ENCODE measurements at regions not wholly inside any gene's neighbourhood (a gene's known extent, or its start where the extent isn't known, plus 50 kb on each side); places are given as distances from the start of the nearest gene placed in this dataset.
A peak's percentile ranks its signal among the peaks of the same experiment; 100 is the strongest.

GRCh38 chr4:112817933-112818593 lies 181.1 kb downstream of the LARP7 start:
- WGBS, 2 experiments (ENCODE audit: extremely low coverage in 2 of 2, insufficient read length in 1 of 2) = 0% methylated on average over 3 of the region's 14 CpGs; no CpG with 5 or more reads in 1 of the 2 experiments
- intact Hi-C loops (cut with micrococcal nuclease) = no loop called here

More at GRCh38 chr4:112817933-112818593, 181.1 kb downstream of the LARP7 start:
- H3K27me3 ChIP-seq (ENCODE audit: control insufficient read depth, insufficient read depth, low read length) = no peaks in the 10 kb centered on the region
- DNase-seq = peak; percentile 81
- H2BK20ac ChIP-seq (ENCODE audit: low read depth, low read length) = no peak overlapping the region
- no peak overlapping the region for H4K8ac ChIP-seq (ENCODE audit: low read depth in 2 of 2, low read length in 2 of 2)
- H4K91ac ChIP-seq (ENCODE audit: insufficient read depth, low read depth, low read length) = no peak overlapping the region
- ATAC-seq (ENCODE audit: low read depth) = peak; percentile 92
- TF ChIP-seq MAFK (IDR thresholded peaks at IDR 0.05; ENCODE audit: low read depth, low read length) = no peak
- TF ChIP-seq POLR2A (IDR thresholded peaks at IDR 0.05; ENCODE audit: low read depth, low read length) = no peak
- peak; percentile 82 for TF ChIP-seq USF2 (IDR thresholded peaks at IDR 0.05; ENCODE audit: low read depth, low read length)
- no peak for TF ChIP-seq RCOR1 (IDR thresholded peaks at IDR 0.05; ENCODE audit: insufficient replicate concordance, low read length)
- TF ChIP-seq CTCF (conservative IDR thresholded peaks at IDR 0.05; ENCODE audit: low read depth, low read length) = no peak
- peak; percentile 52; the same call in 1 of the 2 replicates for TF ChIP-seq MXI1 (IDR thresholded peaks at IDR 0.05; ENCODE audit: borderline replicate concordance, low read depth, low read length)
- TF ChIP-seq RFX5 (IDR thresholded peaks at IDR 0.05; ENCODE audit: low read depth, low read length) = no peak
- no peak for TF ChIP-seq ELK1 (IDR thresholded peaks at IDR 0.05; ENCODE audit: borderline replicate concordance, low read depth, low read length)
- TF ChIP-seq CHD1 (IDR thresholded peaks at IDR 0.05; ENCODE audit: low read depth, low read length) = no peak
- TF ChIP-seq RAD21 (IDR thresholded peaks at IDR 0.05; ENCODE audit: low read length) = no peak
- TF ChIP-seq FOS (IDR thresholded peaks at IDR 0.05; ENCODE audit: low read depth, low read length) = 0 out of 2 replicates have a peak, but pooled peaks have one; percentile 7
- TF ChIP-seq SMC3 (IDR thresholded peaks at IDR 0.05; ENCODE audit: low read depth, low read length) = no peak
- peak; percentile 79 for TF ChIP-seq CEBPB (IDR thresholded peaks at IDR 0.05; ENCODE audit: low read depth, low read length)
- peak; percentile 59; the same call in 1 of the 2 replicates for TF ChIP-seq MAZ (IDR thresholded peaks at IDR 0.05; ENCODE audit: borderline replicate concordance, low read depth, low read length)
- H3K23ac ChIP-seq (ENCODE audit: low read depth, low read length) = no peak overlapping the region
- no peaks in the 10 kb centered on the region for H4K20me1 ChIP-seq (ENCODE audit: insufficient read depth, low read length)
- no peak overlapping the region for H3K18ac ChIP-seq (ENCODE audit: low read depth, low read length)
- H3K4me1 ChIP-seq (ENCODE audit: control insufficient read depth, insufficient read depth, low read length) = no peaks in the 10 kb centered on the region
- no peaks in the 10 kb centered on the region for H3K79me1 ChIP-seq (ENCODE audit: low read depth in 1 of 2, low read length in 2 of 2)
- no peak overlapping the region for H3K4ac ChIP-seq (ENCODE audit: low read depth, low read length)
- H2BK5ac ChIP-seq (ENCODE audit: low read depth, low read length, poor library complexity, severe bottlenecking) = no peak overlapping the region
- no peak overlapping the region for H2BK15ac ChIP-seq (ENCODE audit: low read depth, low read length)
- POLR2A ChIA-PET (ENCODE audit: unreplicated experiment) = no interaction called here
- in situ Hi-C loops (cut with MboI; ENCODE audit: low sequenced_read_pairs) = no loop called here
- no peak overlapping the region for H2BK120ac ChIP-seq (ENCODE audit: low read depth, low read length)
- no peaks in the 10 kb centered on the region for H3K9me1 ChIP-seq (ENCODE audit: insufficient read depth, low read length)
- CTCF ChIA-PET = no interaction called here
- H2AK9ac ChIP-seq (replicated peaks; ENCODE audit: low read depth, low read length, poor library complexity) = no peak overlapping the region
- no peak overlapping the region for H2AK5ac ChIP-seq (ENCODE audit: low read depth, low read length)
- no peak overlapping the region for H4K5ac ChIP-seq (ENCODE audit: low read depth, low read length)
- peak overlapping the region; percentile 48 for H3K4me2 ChIP-seq (ENCODE audit: low read depth, low read length)
- H3K36me3 ChIP-seq (ENCODE audit: control insufficient read depth, insufficient read depth, low read length) = no peaks in the 10 kb centered on the region
- no peak overlapping the region for H3K14ac ChIP-seq (replicated peaks; ENCODE audit: low read depth, low read length)
- no peak overlapping the region for H3K27ac ChIP-seq (ENCODE audit: insufficient read depth, low read length)
- no peak overlapping the region; the same call in 1 of the 2 replicates for H3K4me3 ChIP-seq (ENCODE audit: insufficient read depth, low read depth, low read length)
- H3K9me3 ChIP-seq (ENCODE audit: control insufficient read depth, insufficient read depth, low read length) = no peaks in the 10 kb centered on the region
- no TSS peak for BruUV-seq (replicated peaks)
- peak overlapping the region; percentile 16 for H2AFZ ChIP-seq (replicated peaks; ENCODE audit: low read length, poor library complexity)
- H3K56ac ChIP-seq (ENCODE audit: extremely low read depth, insufficient read depth, low read length) = no peak overlapping the region
- dilution Hi-C loops (cut with HindIII; ENCODE audit: low sequenced_read_pairs, unreplicated experiment) = no loop called here
- no peak overlapping the region for H3K9ac ChIP-seq (ENCODE audit: low read depth, low read length)

Data from IMR-90 (cell line).